NCI-H1417 treated with DMSO at 0.1 percent for 48 hours (cell line): ENCODE measurements at regions not wholly inside any gene's neighbourhood (a gene's known extent, or its start where the extent isn't known, plus 50 kb on each side); places are given as distances from the start of the nearest gene placed in this dataset.

Experiments used
- DNase-seq: peaks from one replicate; lab custom pipeline; 2025; lab: John Stamatoyannopoulos, UW

DNA sequence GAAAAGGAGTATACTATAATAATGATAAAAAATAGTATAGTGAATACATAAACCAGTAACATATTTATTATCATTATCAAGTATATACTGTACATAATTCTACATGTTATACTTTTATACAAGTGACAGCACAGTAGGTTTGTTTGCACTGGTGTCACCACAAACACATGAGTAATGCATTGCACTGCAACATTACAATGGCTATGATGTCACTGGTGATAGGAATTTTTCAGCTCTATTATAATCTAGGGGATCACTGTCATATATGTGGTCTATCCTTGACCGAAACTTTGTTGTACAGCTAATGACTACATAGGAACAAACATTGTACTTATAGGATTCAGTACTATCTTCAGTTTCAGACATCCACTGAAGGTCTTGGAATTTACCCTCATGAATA lies 165.8 kb upstream of the SYT1 start:
- DNase-seq: no peak

DNA sequence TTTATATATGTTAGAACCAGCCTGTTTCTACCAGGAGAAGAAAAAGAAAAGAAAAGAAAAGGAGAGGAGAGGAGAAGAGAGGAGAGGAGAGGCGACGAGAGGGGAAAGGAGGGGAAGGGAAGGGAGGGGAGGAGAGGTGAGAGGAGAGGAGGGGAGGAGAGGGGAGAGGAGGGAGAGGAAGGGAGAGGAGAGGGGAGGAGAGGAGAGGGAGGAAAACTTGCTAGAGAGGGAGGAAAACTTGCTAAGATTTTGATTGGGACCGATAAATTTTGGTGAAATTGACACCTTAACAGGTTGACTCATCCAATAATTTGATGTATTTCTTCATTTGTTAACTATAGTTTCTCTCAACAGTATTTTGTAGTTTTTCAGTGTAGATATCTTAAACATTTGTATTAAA lies 164.0 kb upstream of the SYT1 start:
- DNase-seq: no peak

DNA sequence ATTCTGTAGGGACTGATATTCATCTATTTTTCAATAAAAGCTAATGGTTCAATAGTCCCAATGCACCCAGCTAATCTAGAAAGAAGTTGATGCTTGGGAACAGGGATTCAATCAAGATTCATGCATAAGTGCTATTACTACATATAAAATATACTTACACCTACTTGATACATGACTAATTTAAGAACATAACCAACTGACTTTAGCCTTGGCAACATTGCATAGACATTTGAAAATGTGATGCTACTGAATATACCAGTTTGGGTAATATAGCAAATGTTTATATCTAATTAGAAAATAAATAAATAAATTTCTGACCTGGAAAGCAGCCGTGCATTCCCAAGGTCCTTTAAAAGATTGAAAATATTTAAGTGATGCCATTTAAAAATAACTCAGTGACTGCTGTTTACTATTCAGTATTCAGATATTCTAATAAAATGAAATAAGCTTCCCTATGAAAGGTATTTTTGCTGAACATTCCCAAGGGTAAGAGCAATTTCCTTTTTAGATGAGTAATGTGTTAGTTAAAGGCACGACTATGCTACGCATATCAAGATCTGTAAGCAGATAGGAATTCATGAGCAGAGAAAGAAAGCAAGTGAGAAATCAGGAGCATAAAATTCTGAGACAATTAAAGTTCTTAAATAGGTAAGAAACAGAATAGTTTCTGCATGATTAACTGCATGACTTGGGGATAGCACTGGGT lies 160.6 kb upstream of the SYT1 start:
- no peak for DNase-seq

DNA sequence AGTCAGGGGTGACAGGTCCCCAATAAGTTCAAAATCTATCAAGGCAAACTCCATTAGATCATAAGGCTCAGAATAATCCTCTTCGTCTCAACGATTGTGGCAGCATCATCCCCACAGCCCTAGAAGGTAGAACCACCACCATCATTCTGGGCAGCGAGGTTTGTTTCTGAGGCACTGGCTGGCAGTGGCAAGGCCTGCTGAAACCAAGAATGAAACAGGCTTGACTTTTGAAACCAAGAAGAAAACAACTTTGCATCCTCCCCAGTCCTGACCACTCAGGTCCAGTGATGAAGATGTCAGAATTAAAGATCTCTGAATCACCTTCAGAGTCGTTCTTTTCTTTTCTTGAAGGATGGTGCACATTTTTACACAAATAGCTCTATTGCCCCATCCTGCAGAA lies 152.6 kb upstream of the SYT1 start:
- no peak for DNase-seq

DNA sequence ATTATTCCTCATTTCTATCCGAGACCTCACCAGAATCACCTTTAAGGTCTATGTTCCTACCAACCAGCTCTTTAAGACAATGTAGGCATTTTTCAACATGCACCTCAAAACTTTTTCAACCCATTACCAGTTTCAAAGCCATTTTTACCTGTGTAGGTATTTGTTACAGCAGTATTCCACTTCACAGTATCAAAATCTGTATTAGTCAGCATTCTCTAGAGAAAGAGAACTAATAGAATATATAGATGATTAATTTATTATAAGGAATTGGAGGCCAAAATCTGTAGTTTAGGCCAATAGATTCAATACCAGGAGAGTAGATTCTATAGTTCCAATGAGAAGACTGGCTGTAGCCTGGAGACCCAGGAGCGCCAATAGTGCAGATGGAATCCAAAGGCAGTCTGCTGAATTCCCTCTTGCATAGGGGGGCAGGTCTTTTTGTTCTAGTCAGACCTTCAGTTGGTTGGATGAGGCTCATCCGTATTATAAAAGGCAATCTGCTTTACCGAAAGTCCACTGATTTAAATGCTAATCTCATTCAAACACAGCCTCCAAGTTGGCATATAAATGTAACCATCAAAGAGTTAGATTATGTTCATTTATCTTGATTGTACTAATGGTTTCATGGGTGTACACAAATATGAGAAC lies 151.6 kb upstream of the SYT1 start:
- no peak for DNase-seq

DNA sequence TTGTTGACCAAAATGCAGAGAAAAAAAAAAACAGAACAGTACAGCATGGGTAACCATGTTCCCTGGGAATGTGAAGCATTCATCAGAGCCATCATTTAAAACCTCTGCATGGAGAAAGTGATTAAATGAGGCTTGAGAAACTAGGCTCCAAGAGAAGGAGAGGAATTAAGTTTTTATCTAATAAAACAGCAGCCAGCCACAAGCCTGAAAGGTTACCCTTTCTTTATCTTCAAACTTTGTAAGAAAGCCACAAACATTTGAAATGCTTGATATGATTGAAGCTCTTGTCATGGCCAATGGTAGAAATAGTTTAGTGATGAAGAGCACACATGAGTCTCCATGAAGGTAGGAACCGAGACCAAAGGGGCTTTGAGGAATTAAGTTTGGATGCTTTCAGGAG lies 144.9 kb upstream of the SYT1 start:
- no peak for DNase-seq

DNA sequence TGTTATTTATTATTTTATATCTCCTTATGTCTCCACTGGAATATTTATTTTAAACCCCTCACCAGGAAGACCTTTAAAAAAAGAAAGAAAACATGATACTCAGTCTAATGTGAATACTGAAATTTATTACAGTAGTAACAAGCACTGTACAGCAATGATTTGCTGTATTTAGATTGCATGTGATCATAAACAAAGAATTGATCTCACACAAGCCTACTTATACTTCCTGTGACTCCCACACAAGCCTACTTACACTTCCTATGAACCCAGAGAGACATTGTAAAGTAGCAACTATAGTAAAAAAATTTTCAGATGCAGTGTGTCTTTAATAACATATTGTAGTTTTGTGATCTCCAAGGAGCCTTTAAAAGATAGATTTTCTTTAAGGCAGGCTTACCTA lies 142.7 kb upstream of the SYT1 start:
- no peak for DNase-seq

DNA sequence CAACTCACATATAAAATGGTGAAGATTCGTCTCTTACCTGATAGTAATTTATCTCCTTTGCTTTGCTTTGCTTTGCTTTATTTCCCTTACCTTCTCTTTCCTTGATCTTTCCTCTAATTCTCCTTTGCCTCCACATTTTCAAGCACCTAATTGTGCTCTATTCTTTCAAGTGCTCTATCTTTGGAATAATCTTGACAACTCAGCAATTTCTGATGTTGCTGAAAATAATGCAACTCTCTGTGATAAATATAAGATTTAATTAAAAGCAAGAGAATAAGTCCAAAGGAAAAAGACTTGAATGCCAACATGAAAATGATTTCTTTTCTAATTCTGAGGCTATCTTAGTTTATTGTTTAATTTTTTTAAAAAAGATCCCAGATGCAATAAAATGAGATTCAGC lies 139.5 kb upstream of the SYT1 start:
- no peak for DNase-seq

DNA sequence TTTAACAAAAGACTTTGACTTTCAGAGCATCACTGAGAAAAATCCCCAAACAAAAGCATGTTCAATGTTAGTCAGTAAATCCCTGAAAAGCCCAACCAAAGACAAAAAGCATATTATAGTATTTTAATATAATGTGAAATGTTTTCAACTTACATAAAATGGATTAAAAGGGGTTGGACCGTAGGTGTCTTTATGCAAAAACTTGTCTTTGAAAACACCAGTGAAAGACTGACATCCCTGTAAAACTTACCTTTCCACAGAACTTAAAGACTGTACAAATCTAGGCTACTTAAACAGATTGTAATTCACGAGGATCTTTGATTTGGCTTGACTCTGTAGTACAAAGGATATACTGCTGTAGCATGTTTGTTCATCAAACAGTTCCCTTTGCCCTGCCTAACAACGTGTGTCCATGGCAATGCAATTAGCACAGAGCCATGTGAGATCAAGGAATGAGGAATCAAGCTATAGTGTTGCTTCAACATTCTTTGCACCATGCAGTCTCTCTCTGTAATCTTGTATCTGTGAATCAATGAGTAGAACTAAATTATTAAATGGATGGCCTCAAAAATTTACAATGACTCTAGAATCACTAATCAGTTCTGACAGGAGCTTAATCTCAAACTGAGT lies 138.5 kb upstream of the SYT1 start:
- no peak for DNase-seq

DNA sequence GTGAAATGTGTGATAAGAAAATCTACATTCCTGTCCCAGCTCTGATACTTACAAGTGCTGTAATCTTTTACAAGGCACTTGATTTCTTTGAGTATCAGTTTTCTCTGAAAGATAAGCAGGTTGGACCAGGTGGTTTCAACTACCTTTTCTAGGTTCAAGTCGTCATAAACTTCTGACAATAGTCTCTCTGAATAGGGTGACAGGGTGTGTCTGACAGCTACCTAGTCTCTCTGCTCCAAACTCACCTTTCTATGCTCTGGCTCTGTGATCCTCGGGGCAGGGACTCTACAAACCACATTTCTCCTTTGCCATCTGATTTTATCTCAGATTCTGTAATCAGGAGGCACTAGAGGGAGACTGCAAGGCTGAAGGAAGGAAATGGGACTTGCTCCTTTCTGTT lies 137.7 kb upstream of the SYT1 start:
- DNase-seq: no peak

DNA sequence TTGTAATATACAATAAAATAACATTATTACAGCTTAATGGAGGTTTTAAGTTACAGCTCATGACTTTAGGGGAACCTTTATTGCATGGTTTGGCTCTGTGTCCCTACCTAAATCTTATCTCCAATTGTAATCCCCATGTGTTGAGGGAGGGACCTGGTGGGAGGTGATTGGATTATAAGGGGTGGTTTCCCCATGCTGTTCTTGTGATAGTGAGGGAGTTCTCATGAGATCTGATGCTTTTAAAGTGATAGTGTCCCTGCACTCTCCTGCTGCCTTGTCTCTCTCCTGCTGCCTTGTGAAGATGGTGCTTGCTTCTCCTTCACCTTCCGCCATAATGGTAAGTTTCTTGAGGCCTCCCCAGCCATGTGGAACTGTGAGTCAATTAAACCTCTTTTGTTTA lies 132.1 kb upstream of the SYT1 start:
- no peak for DNase-seq

DNA sequence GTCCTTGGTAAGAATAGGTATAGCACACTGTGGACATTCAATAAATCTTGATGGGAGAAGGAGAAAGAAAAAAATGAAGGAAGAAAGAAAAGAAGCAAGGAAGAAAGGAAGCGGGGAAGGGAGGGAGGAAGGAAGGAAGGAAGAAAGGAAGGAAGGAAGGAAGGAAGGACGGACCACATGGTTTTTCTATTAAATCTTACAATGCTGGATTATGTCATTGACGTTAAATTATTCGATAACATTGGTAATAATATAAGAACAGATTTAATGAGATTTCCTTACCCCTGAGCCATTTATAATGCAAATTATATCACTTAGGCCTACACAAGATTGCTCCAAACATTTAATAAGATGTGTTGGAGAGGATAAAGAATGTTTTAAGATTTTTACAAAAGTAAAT lies 124.9 kb upstream of the SYT1 start:
- DNase-seq: no peak

DNA sequence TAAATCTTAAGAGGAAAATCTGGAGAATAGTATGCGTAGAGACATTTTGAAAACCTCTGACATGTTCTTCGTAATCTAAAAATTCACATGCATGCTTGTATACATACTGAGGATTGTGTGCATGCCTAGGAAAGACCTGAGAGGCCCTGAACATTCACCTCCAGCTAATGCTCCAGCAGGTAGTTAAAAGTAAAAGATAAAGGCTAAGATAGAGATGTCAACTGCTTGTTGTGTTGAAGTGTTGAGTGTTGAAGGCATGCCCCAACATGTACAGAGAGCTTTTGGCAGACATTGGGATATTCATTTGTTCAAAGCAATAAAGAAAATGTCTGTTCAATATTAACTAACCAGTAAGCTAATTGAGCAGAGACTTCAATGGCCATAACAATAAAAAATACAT lies 118.6 kb upstream of the SYT1 start:
- DNase-seq: no peak

DNA sequence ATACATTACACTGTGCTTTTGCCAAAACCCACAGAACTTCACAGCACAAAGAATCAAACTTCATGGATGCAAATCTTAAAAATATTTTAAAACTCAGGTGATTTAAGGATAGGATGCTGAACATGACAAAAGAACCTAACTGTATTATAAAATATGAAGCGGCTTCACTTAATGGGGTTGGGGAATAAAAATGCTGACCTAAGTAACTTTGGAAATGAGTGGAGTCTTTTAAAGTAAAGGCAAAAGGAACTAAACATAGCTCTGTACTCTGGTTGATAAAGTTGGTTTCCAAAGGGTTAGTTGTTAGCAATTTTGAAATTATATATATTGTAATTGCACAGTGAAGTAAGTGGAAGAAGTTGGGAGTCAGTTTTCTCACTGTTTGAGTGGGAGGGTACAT lies 111.5 kb upstream of the SYT1 start:
- DNase-seq: no peak

DNA sequence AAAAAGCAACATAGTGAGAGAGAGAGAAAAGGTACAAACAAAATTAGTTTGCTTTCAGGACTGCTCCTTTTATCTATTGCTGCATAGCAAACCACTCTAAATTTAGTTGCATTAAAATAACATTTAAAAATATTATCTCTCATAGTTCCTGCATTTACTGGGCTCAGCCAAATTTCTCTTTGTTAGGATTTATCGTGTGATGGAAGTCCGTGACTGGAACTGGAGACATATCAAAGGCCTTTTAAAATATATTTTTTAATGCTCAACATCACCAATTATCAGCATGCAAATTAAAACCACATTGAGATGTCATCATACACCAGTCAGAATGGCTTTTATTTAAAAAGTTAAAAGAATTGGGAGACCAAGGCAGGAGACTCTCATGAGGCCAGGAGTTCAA lies 107.6 kb upstream of the SYT1 start:
- DNase-seq: no peak

DNA sequence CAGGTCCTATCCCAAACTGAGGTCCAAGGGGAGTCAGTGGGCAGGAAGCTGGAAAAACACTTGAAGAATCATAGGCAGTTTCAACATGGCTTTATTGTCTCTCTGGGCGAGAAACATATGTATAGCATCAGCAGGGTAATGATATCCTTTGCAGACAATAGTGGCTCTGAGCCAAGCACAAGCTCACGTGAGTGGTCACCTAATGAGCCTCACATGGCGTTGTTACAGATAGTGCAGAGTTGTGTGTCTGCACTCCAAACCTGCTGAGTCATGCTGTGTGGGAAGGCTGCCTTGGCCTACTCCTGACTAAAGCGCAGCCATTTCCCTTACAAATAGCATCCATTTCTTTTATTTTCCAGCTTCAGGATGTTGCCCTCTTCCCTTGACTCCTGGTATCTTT lies 105.2 kb upstream of the SYT1 start:
- DNase-seq: no peak

DNA sequence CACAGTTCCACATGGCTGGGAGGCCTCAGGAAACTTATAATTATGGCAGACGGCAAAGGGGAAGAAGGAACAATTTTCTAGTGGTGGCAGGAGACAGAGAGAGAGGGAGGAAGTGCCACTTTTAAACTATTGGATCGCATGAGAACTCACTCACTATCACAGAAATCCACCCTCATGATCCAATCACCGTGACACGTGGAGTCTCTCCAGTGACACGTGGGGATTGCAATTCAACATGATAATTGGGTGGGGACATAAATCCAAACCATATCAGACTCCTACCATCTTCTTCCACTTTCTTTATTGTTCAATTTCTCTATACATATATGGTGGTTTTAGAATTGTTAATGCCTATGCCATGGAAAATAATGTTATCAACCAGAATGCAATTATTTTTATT lies 103.7 kb upstream of the SYT1 start:
- no peak for DNase-seq

DNA sequence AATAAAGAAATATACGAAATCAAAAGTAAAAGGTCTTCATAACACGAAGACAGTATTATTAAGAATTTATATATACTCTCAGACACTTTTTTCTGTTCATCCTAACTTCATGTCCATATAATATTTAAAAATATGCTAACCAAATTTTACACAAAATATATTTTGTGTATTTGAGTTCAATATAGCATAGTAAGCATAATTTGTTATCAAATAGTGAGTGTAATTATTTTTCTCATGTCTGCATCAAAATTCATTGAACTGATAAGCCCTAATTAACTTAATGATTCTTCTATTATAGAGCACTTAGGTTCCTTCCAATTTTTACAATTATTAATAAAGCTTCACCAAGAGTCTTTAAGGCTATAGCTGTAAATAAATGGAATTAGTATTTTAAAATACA lies 99.7 kb upstream of the SYT1 start:
- DNase-seq: no peak

DNA sequence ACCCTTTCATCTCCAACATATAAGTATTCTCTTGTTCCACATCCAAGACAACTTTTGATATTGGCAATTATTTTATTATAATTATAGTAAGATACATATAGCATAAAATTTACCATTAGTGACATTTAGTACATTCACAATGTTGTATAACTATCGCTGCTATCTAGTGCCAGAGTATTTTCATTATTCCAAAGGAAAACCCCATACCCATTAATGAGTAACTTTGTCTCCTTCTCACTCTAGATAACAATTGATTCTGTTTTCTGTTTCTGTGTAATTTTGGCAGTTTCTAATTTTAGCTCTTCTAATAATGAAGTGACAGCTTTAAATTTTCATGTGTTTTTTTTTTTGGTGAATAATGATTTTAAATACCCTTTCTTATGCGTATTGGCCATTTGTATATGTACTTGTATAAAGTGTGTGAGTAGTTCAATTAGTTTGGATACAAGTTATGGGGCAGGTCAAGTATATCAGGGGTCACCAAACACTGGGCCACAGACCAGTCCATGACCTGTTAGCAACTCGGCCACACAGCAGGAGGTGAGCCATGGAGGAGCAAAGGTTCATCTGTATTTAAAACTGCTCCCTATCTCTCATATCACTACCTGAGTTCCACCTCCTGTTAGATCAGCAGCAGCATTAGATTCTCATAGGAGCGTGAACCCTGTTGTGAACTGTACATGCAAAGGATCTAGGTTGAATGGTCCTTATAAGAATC lies 97.2 kb upstream of the SYT1 start:
- no peak for DNase-seq

DNA sequence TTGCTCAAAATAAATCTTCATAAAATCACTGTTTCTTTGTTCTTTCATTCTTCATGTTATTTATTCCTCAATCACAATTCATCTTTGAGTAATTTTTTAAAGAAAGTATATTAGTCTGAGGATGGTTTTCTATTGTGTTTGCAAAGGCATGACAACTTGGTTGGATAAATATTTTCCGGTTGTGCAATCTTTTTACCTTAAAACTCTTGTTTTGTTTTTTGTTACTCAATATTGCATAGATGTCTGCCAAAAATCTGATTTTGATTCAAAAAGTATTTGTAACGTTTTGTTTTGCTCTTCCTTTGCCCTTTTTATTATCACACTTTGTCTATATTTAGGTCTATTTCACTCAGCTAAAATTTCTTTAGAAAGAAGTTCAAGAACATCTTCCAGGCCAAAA lies 86.2 kb upstream of the SYT1 start:
- DNase-seq: no peak

DNA sequence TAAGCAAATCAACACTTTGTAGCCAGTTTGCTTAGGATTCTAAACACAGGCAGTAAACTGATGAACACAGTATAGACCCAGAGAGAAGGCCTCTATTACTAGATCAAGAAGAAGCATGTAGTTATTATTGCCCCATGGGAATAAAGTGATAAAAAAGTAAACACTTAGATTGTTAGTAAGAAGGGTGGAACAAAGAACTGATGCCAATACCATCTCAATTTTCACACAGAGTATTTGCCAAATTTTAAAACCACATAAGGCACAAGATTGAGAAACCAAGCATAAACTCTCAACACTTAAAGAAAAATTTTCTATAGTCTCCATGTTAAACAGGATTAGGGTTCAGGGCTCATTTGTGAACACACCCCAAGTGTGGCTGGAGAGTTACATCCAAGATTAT lies 77.0 kb upstream of the SYT1 start:
- no peak for DNase-seq

DNA sequence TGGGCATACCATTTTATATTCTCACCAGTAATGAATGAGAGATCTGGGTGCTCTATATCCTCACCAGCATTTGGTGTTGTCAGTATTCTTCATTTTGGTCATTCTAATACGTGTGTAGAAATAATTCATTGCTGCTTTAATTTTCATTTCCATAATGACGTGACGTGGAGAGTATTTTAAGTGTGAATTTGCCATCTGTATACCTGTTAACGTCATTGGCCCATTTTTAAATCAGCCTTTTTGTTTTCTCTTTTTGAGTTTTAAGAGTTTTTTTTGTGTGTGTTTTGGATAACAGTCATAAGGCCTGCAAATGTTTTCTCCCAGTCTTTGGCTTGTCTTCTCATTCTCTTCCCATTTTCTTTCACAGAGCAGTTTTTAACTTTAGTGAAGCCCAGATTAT lies 74.4 kb upstream of the SYT1 start:
- no peak for DNase-seq

DNA sequence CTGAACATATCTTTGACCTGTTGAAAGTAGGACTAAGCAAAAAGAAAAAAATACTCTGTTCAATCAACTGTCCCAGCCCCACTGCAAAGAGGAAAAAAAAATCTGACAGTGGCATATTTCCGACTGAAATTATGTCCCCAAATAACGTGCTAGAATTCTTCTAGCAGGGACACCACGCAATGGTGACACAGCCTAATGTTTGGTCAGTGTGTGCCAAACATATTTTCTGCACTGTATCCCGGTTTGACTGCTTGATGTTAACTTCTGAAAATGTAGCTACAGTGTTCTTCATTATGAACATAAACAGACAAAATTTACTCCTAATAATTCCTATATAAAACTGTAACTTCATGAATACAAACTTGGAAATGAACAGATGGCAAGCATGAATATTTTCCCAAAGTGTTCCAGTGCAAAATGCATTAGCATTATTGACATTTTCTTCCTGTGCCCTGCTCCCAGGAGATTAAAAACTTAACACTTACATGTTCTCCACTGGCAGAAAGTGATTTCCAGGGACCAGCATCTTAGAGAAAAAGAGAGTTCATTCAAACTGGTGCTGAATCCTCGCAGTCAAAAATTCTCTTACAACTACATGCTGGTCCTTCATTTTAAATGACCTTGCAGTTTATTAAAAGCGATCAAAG lies 72.4 kb upstream of the SYT1 start:
- DNase-seq: no peak
